ENCODE measurements at regions not wholly inside any gene's neighbourhood (a gene's known extent, or its start where the extent isn't known, plus 50 kb on each side); places are given as distances from the start of the nearest gene placed in this dataset.
"Not testable (repeated sequence)": the region's sequence is repeated elsewhere in the genome, so short reads cannot be mapped to it uniquely, and the experiment has no call there.

DNA sequence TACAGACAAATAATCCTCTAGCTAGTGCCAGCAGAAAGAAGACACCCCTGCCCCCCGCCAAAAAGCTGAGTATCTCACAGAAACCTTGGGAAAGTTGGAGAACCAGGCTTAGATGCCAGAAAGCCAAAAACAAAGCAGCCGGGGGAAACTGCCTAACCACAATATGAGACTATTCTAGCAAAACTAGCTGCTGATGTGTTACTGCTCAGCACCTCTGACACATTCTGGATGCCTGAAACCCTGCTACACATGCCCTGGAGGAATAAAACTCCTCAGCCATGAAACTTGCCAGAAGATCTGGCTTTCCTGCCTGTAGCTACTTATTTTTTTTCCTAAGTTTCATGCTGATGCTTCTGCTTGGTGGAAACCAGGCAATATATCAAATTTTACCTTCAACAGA is 122.7 kb upstream of the GCFC2 start:
- TF ChIP-seq, protein P1, sequence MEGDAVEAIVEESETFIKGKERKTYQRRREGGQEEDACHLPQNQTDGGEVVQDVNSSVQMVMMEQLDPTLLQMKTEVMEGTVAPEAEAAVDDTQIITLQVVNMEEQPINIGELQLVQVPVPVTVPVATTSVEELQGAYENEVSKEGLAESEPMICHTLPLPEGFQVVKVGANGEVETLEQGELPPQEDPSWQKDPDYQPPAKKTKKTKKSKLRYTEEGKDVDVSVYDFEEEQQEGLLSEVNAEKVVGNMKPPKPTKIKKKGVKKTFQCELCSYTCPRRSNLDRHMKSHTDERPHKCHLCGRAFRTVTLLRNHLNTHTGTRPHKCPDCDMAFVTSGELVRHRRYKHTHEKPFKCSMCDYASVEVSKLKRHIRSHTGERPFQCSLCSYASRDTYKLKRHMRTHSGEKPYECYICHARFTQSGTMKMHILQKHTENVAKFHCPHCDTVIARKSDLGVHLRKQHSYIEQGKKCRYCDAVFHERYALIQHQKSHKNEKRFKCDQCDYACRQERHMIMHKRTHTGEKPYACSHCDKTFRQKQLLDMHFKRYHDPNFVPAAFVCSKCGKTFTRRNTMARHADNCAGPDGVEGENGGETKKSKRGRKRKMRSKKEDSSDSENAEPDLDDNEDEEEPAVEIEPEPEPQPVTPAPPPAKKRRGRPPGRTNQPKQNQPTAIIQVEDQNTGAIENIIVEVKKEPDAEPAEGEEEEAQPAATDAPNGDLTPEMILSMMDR (IDR thresholded peaks at IDR 0.05; ENCODE audit: low read depth, low read length, missing control alignments), result no peak
- DNase-seq (ENCODE audit: low read depth), result peak; percentile 24
- H3K4me3 ChIP-seq (ENCODE audit: low read depth, low read length), result no peak overlapping the region
- in situ Hi-C loops (cut with HindIII; ENCODE audit: low sequenced_read_pairs), result no loop called here

GRCh38 chr2:75828826-75829225 is 118.1 kb upstream of the GCFC2 start:
- TF ChIP-seq, protein P1 (IDR thresholded peaks at IDR 0.05; ENCODE audit: low read depth, low read length, missing control alignments), result no peak
- H3K4me3 ChIP-seq (ENCODE audit: low read depth, low read length), result no peak overlapping the region
- in situ Hi-C loops (cut with HindIII; ENCODE audit: low sequenced_read_pairs), result no loop called here
- no peak for DNase-seq (ENCODE audit: low read depth)

GRCh38 chr2:75823515-75823914 is 112.8 kb upstream of the GCFC2 start:
- in situ Hi-C loops (cut with HindIII; ENCODE audit: low sequenced_read_pairs); DNase-seq (ENCODE audit: low read depth); H3K4me3 ChIP-seq (ENCODE audit: low read depth, low read length): not testable (repeated sequence)

- no peak overlapping the region for H3K4me3 ChIP-seq (ENCODE audit: low read depth, low read length)
- TF ChIP-seq, protein P1 (IDR thresholded peaks at IDR 0.05; ENCODE audit: low read depth, low read length, missing control alignments), result no peak
- no peak for DNase-seq (ENCODE audit: low read depth)
- in situ Hi-C loops (cut with HindIII; ENCODE audit: low sequenced_read_pairs), result no loop called here
These were observed 111.6 kb upstream of the GCFC2 start for GRCh38 chr2:75822336-75822735.

GRCh38 chr2:75820693-75821092 is 110.0 kb upstream of the GCFC2 start:
- TF ChIP-seq, protein P1 (IDR thresholded peaks at IDR 0.05; ENCODE audit: low read depth, low read length, missing control alignments), result no peak
- in situ Hi-C loops (cut with HindIII; ENCODE audit: low sequenced_read_pairs), result no loop called here
- no peak overlapping the region for H3K4me3 ChIP-seq (ENCODE audit: low read depth, low read length)
- DNase-seq (ENCODE audit: low read depth), result no peak

GRCh38 chr2:75810611-75811330 is 100.1 kb upstream of the GCFC2 start:
- DNase-seq (ENCODE audit: low read depth), result no peak
- TF ChIP-seq, protein P1 (IDR thresholded peaks at IDR 0.05; ENCODE audit: low read depth, low read length, missing control alignments), result no peak
- H3K4me3 ChIP-seq (ENCODE audit: low read depth, low read length), result no peak overlapping the region
- in situ Hi-C loops (cut with HindIII; ENCODE audit: low sequenced_read_pairs), result no loop called here

GRCh38 chr2:75808793-75809535 is 98.2 kb upstream of the GCFC2 start:
- DNase-seq (ENCODE audit: low read depth), result no peak
- TF ChIP-seq, protein P1 (IDR thresholded peaks at IDR 0.05; ENCODE audit: low read depth, low read length, missing control alignments), result no peak

More at GRCh38 chr2:75808793-75809535, 98.2 kb upstream of the GCFC2 start:
- no peak overlapping the region for H3K4me3 ChIP-seq (ENCODE audit: low read depth, low read length)
- in situ Hi-C loops (cut with HindIII; ENCODE audit: low sequenced_read_pairs), result no loop called here

All from astrocyte of the cerebellum (primary cell).